H9 (cell line): ENCODE measurements at regions not wholly inside any gene's neighbourhood (a gene's known extent, or its start where the extent isn't known, plus 50 kb on each side); places are given as distances from the start of the nearest gene placed in this dataset.

Experiments
- DNase-seq: peaks from one replicate; pipeline ENCODE4 v3.0.0-alpha.2; 2017
- H2AFZ ChIP-seq: one replicate; pipeline ENCODE4 v1.6.1; 2013; ENCODE audit warnings: mild to moderate bottlenecking, low read length, control low read depth, moderate library complexity
- H2AK5ac ChIP-seq: 2 replicates; pipeline ENCODE4 v1.6.1; 2013; ENCODE audit warnings: low read length, control low read depth, mixed read lengths; ENCODE audit not compliant: insufficient read length
- H2BK120ac ChIP-seq: one replicate; pipeline ENCODE4 v1.6.1; 2013; ENCODE audit warnings: low read depth, mild to moderate bottlenecking, low read length, control low read depth, inconsistent platforms; ENCODE audit not compliant: poor library complexity, severe bottlenecking
- H2BK12ac ChIP-seq: 2 replicates; pipeline ENCODE4 v1.6.1; 2013; ENCODE audit warnings: low read length, control low read depth, mixed read lengths, low read depth; ENCODE audit not compliant: insufficient read length
- H2BK15ac ChIP-seq: 2 replicates; pipeline ENCODE4 v1.6.1; 2013; ENCODE audit warnings: low read depth, low read length, control low read depth
- H2BK20ac ChIP-seq: one replicate; pipeline ENCODE4 v1.6.1; 2013; ENCODE audit warnings: low read depth, mild to moderate bottlenecking, low read length, control low read depth, inconsistent platforms; ENCODE audit not compliant: poor library complexity, severe bottlenecking
- H2BK5ac ChIP-seq: 2 replicates; pipeline ENCODE4 v1.6.1; 2013; ENCODE audit warnings: low read length, control low read depth, mixed read lengths; ENCODE audit not compliant: insufficient read length
- H3K14ac ChIP-seq: 2 replicates; pipeline ENCODE4 v1.6.1; 2013; ENCODE audit warnings: low read length, control low read depth; ENCODE audit not compliant: insufficient read depth
- H3K18ac ChIP-seq: 2 replicates; pipeline ENCODE4 v1.6.1; 2013; ENCODE audit warnings: low read depth, mild to moderate bottlenecking, mixed read lengths, low read length, control low read depth; ENCODE audit not compliant: insufficient read length
- H3K23ac ChIP-seq: 2 replicates; pipeline ENCODE4 v1.6.1; 2013; ENCODE audit warnings: low read length, control low read depth, mixed read lengths, low read depth; ENCODE audit not compliant: insufficient read length
- H3K23me2 ChIP-seq: 2 replicates; pipeline ENCODE4 v1.6.1; 2013; ENCODE audit warnings: low read depth, mild to moderate bottlenecking, mixed read lengths, low read length, control low read depth; ENCODE audit not compliant: insufficient read length, poor library complexity, severe bottlenecking
- H3K27ac ChIP-seq: 2 replicates; pipeline ENCODE4 v1.5.1; 2013; ENCODE audit warnings: low read length, control low read depth, mixed read lengths, low read depth; ENCODE audit not compliant: insufficient read length
- H3K27me3 ChIP-seq: 2 replicates; pipeline ENCODE4 v1.6.1; 2013; ENCODE audit warnings: low read length, control low read depth, inconsistent platforms; ENCODE audit not compliant: insufficient read depth
- H3K4ac ChIP-seq: 2 replicates; pipeline ENCODE4 v1.6.1; 2013; ENCODE audit warnings: low read depth, mild to moderate bottlenecking, control low read depth, inconsistent platforms, low read length, moderate library complexity
- H3K4me1 ChIP-seq: 2 replicates; pipeline ENCODE4 v1.6.1; 2013; ENCODE audit warnings: low read length, control low read depth, inconsistent platforms; ENCODE audit not compliant: insufficient read depth
- H3K4me2 ChIP-seq: 2 replicates; pipeline ENCODE4 v1.6.1; 2013; ENCODE audit warnings: low read length, control low read depth, mixed read lengths; ENCODE audit not compliant: insufficient read length, insufficient read depth
- H3K56ac ChIP-seq: 2 replicates; pipeline ENCODE4 v1.6.1; 2013; ENCODE audit warnings: low read depth, mild to moderate bottlenecking, mixed read lengths, low read length, control low read depth; ENCODE audit not compliant: insufficient read length
- H3K79me1 ChIP-seq: 2 replicates; pipeline ENCODE4 v1.6.1; 2013; ENCODE audit warnings: low read depth, mild to moderate bottlenecking, moderate library complexity, low read length, control low read depth, inconsistent platforms; ENCODE audit not compliant: insufficient read depth, poor library complexity, severe bottlenecking
- H3K79me2 ChIP-seq: 2 replicates; pipeline ENCODE4 v1.6.1; 2013; ENCODE audit warnings: low read length, control low read depth, inconsistent platforms; ENCODE audit not compliant: insufficient read depth
- H3K9ac ChIP-seq: 2 replicates; pipeline ENCODE4 v1.6.1; 2013; ENCODE audit warnings: low read length, control low read depth, mixed read lengths; ENCODE audit not compliant: insufficient read length; ENCODE audit errors: extremely low read depth
- H3K9me3 ChIP-seq: one replicate; pipeline ENCODE4 v1.6.1; 2013; ENCODE audit warnings: low read depth, low read length, inconsistent platforms; ENCODE audit not compliant: control insufficient read depth
- H3T11ph ChIP-seq: one replicate; pipeline ENCODE4 v1.6.1; 2013; ENCODE audit warnings: mild to moderate bottlenecking, low read length, control low read depth, inconsistent platforms
- H4K20me1 ChIP-seq: one replicate; pipeline ENCODE4 v1.6.1; 2013; ENCODE audit not compliant: control insufficient read depth, insufficient read length, insufficient read depth
- H4K5ac ChIP-seq: 2 replicates; pipeline ENCODE4 v1.6.1; 2013; ENCODE audit warnings: low read depth, mild to moderate bottlenecking, mixed read lengths, low read length, control low read depth; ENCODE audit not compliant: insufficient read length
- H4K8ac ChIP-seq: replicated peaks from 2 replicates; pipeline ENCODE4 v1.6.1; 2013; ENCODE audit warnings: low read length, control low read depth, mixed read lengths, low read depth; ENCODE audit not compliant: insufficient read length
- H4K91ac ChIP-seq: 2 replicates; pipeline ENCODE4 v1.6.1; 2013; ENCODE audit warnings: low read depth, mild to moderate bottlenecking, moderate library complexity, mixed read lengths, low read length, control low read depth; ENCODE audit not compliant: insufficient read length
- H3K27ac Mint-ChIP-seq, 3 experiments: 2 replicates in 2 of 3; 3 replicates in 1 of 3; pipeline ENCODE4 v1.8.0; 2020 to 2021; ENCODE audit warnings: mixed read lengths in 3 of 3, mild to moderate bottlenecking in 1 of 3, moderate library complexity in 1 of 3
- H3K27me3 Mint-ChIP-seq: 2 replicates; pipeline ENCODE4 v1.8.0; 2021; ENCODE audit warnings: low read depth, mild to moderate bottlenecking, moderate library complexity, mixed read lengths
- H3K36me3 Mint-ChIP-seq, 3 experiments: 2 replicates in 2 of 3; 3 replicates in 1 of 3; pipeline ENCODE4 v1.8.0; 2020 to 2021; ENCODE audit warnings: low read depth in 3 of 3, mixed read lengths in 3 of 3; ENCODE audit not compliant: insufficient read depth in 1 of 3
- H3K4me1 Mint-ChIP-seq, 2 experiments: 2 replicates each; pipeline ENCODE4 v1.8.0; 2020; ENCODE audit warnings: mixed read lengths in 2 of 2
- H3K4me3 Mint-ChIP-seq, 2 experiments: 2 replicates in 1 of 2; 3 replicates in 1 of 2; pipeline ENCODE4 v1.8.0; 2020 to 2021; ENCODE audit warnings: mild to moderate bottlenecking in 2 of 2, mixed read lengths in 2 of 2, moderate library complexity in 1 of 2
- H3K9me3 Mint-ChIP-seq, 2 experiments: 2 replicates in 1 of 2; 3 replicates in 1 of 2; pipeline ENCODE4 v1.8.0; 2020; ENCODE audit warnings: mild to moderate bottlenecking in 2 of 2, mixed read lengths in 2 of 2, moderate library complexity in 1 of 2
- CTCF ChIP-seq: fragments of 200-600 bp; sonication (generic); conservative IDR thresholded peaks from 3 replicates; pipeline ENCODE4 v1.8.0; 2021; ENCODE audit warnings: antibody characterized with exemption, mild to moderate bottlenecking
- WGBS: extraction: QIAGEN DNeasy Blood & Tissue Kit; methylation state at CpG from one replicate; pipeline ENCODE4 v1.1.7; 2013; ENCODE audit warnings: missing lambda C conversion rate, low lambda C conversion rate, mixed read lengths; ENCODE audit not compliant: insufficient read length; ENCODE audit errors: extremely low coverage; 5-methylcytosine and 5-hydroxymethylcytosine counted together

GRCh38 chr10:128759174-128759573 lies 633.0 kb upstream of the MKI67 start:
- no peak overlapping the region for H4K91ac ChIP-seq
- H3K9ac ChIP-seq = no peak overlapping the region
- H2AK5ac ChIP-seq = no peak overlapping the region
- WGBS = no CpG with 5 or more reads among the region's 8 CpGs
- no peak overlapping the region for H2BK15ac ChIP-seq
- no peak for TF ChIP-seq CTCF
- DNase-seq = no peak
- no peaks in the 10 kb centered on the region for H3K79me2 ChIP-seq
- H2BK120ac ChIP-seq = no peak overlapping the region
- H3K4me3 Mint-ChIP-seq = no peak overlapping the region
- no peak overlapping the region for H4K8ac ChIP-seq
- H3K9me3 ChIP-seq = no peaks in the 10 kb centered on the region
- no peak overlapping the region for H3K27ac ChIP-seq
- no peak overlapping the region for H2AFZ ChIP-seq
- H3K14ac ChIP-seq = no peak overlapping the region
- H3K56ac ChIP-seq = no peak overlapping the region
- no peak overlapping the region for H3K4ac ChIP-seq
- peaks cover 2% of the 10 kb centered on the region for H3K27me3 Mint-ChIP-seq
- no peaks in the 10 kb centered on the region for H4K20me1 ChIP-seq
- H3K36me3 Mint-ChIP-seq = no peaks in the 10 kb centered on the region; a peak in 1 of 7 replicates
- H3K27ac Mint-ChIP-seq = no peak overlapping the region
- H2BK20ac ChIP-seq = no peak overlapping the region
- H3K4me1 Mint-ChIP-seq = peaks cover 9% of the 10 kb centered on the region in 2 experiments
- no peak overlapping the region for H4K5ac ChIP-seq
- no peaks in the 10 kb centered on the region for H3K79me1 ChIP-seq
- no peak overlapping the region for H3K18ac ChIP-seq
- no peak overlapping the region for H3T11ph ChIP-seq
- no peak overlapping the region for H3K23ac ChIP-seq
- H3K23me2 ChIP-seq = no peaks in the 10 kb centered on the region
- no peak overlapping the region for H3K4me2 ChIP-seq
- no peaks in the 10 kb centered on the region for H3K27me3 ChIP-seq
- no peak overlapping the region for H2BK12ac ChIP-seq
- H3K9me3 Mint-ChIP-seq = no peaks in the 10 kb centered on the region
- no peak overlapping the region for H2BK5ac ChIP-seq
- H3K4me1 ChIP-seq = no peaks in the 10 kb centered on the region
